HCT116 (cell line): ENCODE measurements at regions not wholly inside any gene's neighbourhood (a gene's known extent, or its start where the extent isn't known, plus 50 kb on each side); places are given as distances from the start of the nearest gene placed in this dataset.

Experiments used
- ATAC-seq: fragments of 200-7000 bp; cut with Tn5 transposase; 2 replicates; pipeline ENCODE4 v1.9.1; 2020; ENCODE audit warnings: mild to moderate bottlenecking, moderate library complexity
- BruUV-seq: library from RNA; stranded (reverse); fragments of 400-500 nt; replicated peaks from 2 replicates; lab custom pipeline; 2021; lab: Mats Ljungman, UMichigan
- CTCF ChIA-PET: fragments of 300-600 bp; sonication (Branson Sonifier 250); formaldehyde crosslinking; loops from one replicate; lab custom pipeline; 2021; ENCODE audit warnings: antibody characterized with exemption; lab: Charles Lee
- POLR2A ChIA-PET: fragments of 300-600, 350-600 bp; sonication (Branson Sonifier 250); formaldehyde crosslinking; loops from one replicate; lab custom pipeline; 2021; ENCODE audit warnings: antibody characterized with exemption; lab: Charles Lee
- RAD21 ChIA-PET, 2 experiments: fragments of 300-600 bp; sonication (Branson Sonifier 250); formaldehyde crosslinking; loops; one replicate each; lab custom pipeline; 2023; ENCODE audit warnings: low total read pairs in 2 of 2; ENCODE audit not compliant: uncharacterized antibody in 2 of 2, unreplicated experiment in 2 of 2, low non-redundant PET in 1 of 2; lab: Charles Lee
- DNase-seq: peaks from one replicate; pipeline ENCODE4 v3.0.0-alpha.2; 2010; ENCODE audit warnings: low read depth, low spot score
- H2AFZ ChIP-seq: fragments of 200-600 bp; shearing (Covaris generic), sonication (generic); 2 replicates; pipeline ENCODE4 v1.6.1; 2017; ENCODE audit warnings: low read depth, mixed run types, mixed read lengths, antibody characterized with exemption, low read length; ENCODE audit not compliant: poor library complexity, severe bottlenecking
- H3K27ac ChIP-seq: 2 replicates; pipeline ENCODE4 v1.5.1; 2012; ENCODE audit warnings: low read depth, low read length
- H3K27me3 ChIP-seq: fragments of 200-600 bp; sonication (generic); 2 replicates; pipeline ENCODE4 v1.6.1; 2016; ENCODE audit warnings: mixed run types, low read length, mixed read lengths; ENCODE audit not compliant: insufficient read depth
- H3K36me3 ChIP-seq, 2 experiments: fragments of 200-500 bp in 1 of 2; fragments of 200-600 bp in 1 of 2; sonication (Bioruptor generic) in 1 of 2; sonication (generic) in 1 of 2; 2 replicates each; pipeline versions ENCODE4 v1.5.1 to v1.6.1; 2014 to 2016; ENCODE audit warnings: low read length in 2 of 2, inconsistent platforms in 1 of 2, mixed read lengths in 1 of 2, mixed run types in 1 of 2; ENCODE audit not compliant: insufficient read depth in 2 of 2, control insufficient read depth in 1 of 2
- H3K4me1 ChIP-seq, 2 experiments: fragments of 200-600 bp in 1 of 2; sonication (generic) in 1 of 2; 2 replicates each; pipeline versions ENCODE4 v1.5.1 to v1.6.1; 2012 to 2017; ENCODE audit warnings: low read length in 2 of 2, inconsistent platforms in 1 of 2, mild to moderate bottlenecking in 1 of 2, mixed read lengths in 1 of 2, mixed run types in 1 of 2, moderate library complexity in 1 of 2; ENCODE audit not compliant: insufficient read depth in 2 of 2, control insufficient read depth in 1 of 2
- H3K4me2 ChIP-seq: fragments of 200-600 bp; sonication (generic); 2 replicates; pipeline ENCODE4 v1.6.1; 2017; ENCODE audit warnings: mixed run types, low read length, mixed read lengths
- H3K4me3 ChIP-seq, 2 experiments: fragments of 200-600 bp in 1 of 2; sonication (generic) in 1 of 2; replicated peaks in 1 of 2; 2 replicates each; pipeline ENCODE4 v1.5.1; 2011 to 2016; ENCODE audit warnings: low read length in 2 of 2, control low read depth in 1 of 2, low read depth in 1 of 2, mild to moderate bottlenecking in 1 of 2, mixed read lengths in 1 of 2, mixed run types in 1 of 2
- H3K79me2 ChIP-seq: fragments of 200-600 bp; sonication (generic); 2 replicates; pipeline ENCODE4 v1.6.1; 2017; ENCODE audit warnings: mild to moderate bottlenecking, mixed run types, low read length, moderate library complexity, mixed read lengths; ENCODE audit not compliant: insufficient read depth
- H3K9ac ChIP-seq: fragments of 200-600 bp; sonication (generic); 2 replicates; pipeline ENCODE4 v1.6.1; 2016; ENCODE audit warnings: low read length, mixed read lengths
- H3K9me2 ChIP-seq: fragments of 200-600 bp; sonication (generic), shearing (Covaris generic); 2 replicates; pipeline ENCODE4 v1.6.1; 2017; ENCODE audit warnings: mixed run types, mild to moderate bottlenecking, moderate library complexity; ENCODE audit not compliant: insufficient read depth
- H3K9me3 ChIP-seq, 2 experiments: fragments of 200-500 bp in 1 of 2; fragments of 200-600 bp in 1 of 2; sonication (Bioruptor generic) in 1 of 2; sonication (generic) in 1 of 2; 2 replicates each; pipeline ENCODE4 v1.6.1; 2014 to 2017; ENCODE audit warnings: low read length in 2 of 2, mixed read lengths in 2 of 2, inconsistent platforms in 1 of 2, low read depth in 1 of 2, mild to moderate bottlenecking in 1 of 2, mixed run types in 1 of 2, moderate library complexity in 1 of 2; ENCODE audit not compliant: control insufficient read depth in 1 of 2, insufficient read depth in 1 of 2
- H4K20me1 ChIP-seq: fragments of 200-600 bp; sonication (generic), shearing (Covaris generic); 2 replicates; pipeline ENCODE4 v1.6.1; 2017; ENCODE audit warnings: mixed run types, mild to moderate bottlenecking, moderate library complexity; ENCODE audit not compliant: insufficient read depth
- ELF1 ChIP-seq: IDR thresholded peaks from 2 replicates; pipeline ENCODE4 v1.6.1; 2012; ENCODE audit warnings: low read depth, borderline replicate concordance
- FOSL1 ChIP-seq: IDR thresholded peaks from 2 replicates; pipeline ENCODE4 v1.6.1; 2012; ENCODE audit warnings: low read depth
- JUND ChIP-seq: IDR thresholded peaks from 2 replicates; pipeline ENCODE4 v1.6.1; 2012
- RAD21 ChIP-seq: IDR thresholded peaks from 2 replicates; pipeline ENCODE4 v1.6.1; 2012; ENCODE audit warnings: low read depth, mild to moderate bottlenecking
- SRF ChIP-seq: IDR thresholded peaks from 2 replicates; pipeline ENCODE4 v1.6.1; 2012; ENCODE audit warnings: low read depth
- TCF7L2 ChIP-seq: IDR thresholded peaks from 2 replicates; pipeline ENCODE4 v1.7.0; 2011; ENCODE audit warnings: borderline replicate concordance, inconsistent platforms; ENCODE audit not compliant: insufficient read depth, insufficient read length; ENCODE audit errors: extremely low read depth
- ZFX ChIP-seq: fragments of 450-650 bp; IDR thresholded peaks from 2 replicates; pipeline ENCODE4 v1.6.1; 2017
- intact Hi-C: fragments of 100-400 bp; cut with micrococcal nuclease; formaldehyde crosslinking; loops from 2 replicates; pipeline ENCODE4 v1.10.0; 2022

DNA sequence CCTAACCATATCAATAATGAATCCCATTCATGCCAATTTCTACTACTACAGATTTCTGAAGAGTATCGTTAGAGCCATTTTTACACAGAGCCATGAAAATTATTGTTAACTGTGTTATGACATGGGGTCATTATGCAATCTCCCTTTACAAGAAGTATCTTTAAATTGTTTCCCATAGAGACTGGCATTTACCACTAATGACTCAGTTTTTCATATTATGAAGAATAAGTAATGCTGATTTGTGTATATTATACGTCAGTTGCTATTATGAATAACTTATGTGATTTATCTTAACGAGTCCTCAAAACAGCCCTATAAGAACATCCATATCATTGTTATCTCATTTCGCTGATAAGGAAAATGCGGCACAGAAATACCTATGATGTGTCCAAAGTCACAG lies 173.8 kb downstream of the KCNJ2 start (continued):
- no peak for TF ChIP-seq ZFX
- no peak for TF ChIP-seq JUND
- TF ChIP-seq TCF7L2 = no peak
- no peak for TF ChIP-seq RAD21
- TF ChIP-seq, all 23 proteins: peak for 0

- no peak overlapping the region for H3K27ac ChIP-seq
- TF ChIP-seq FOSL1 (no peak), ELF1 (no peak)
- intact Hi-C loops = no loop called here
- no peak overlapping the region for H2AFZ ChIP-seq
- H3K79me2 ChIP-seq = no peaks in the 10 kb centered on the region
- no peak overlapping the region for H3K9ac ChIP-seq
- DNase-seq (no peak), ATAC-seq (no peak)
- H3K9me2 ChIP-seq = no peaks in the 10 kb centered on the region
- H3K27me3 ChIP-seq = no peaks in the 10 kb centered on the region
- no peak overlapping the region for H3K4me3 ChIP-seq
- peaks cover 12 to 18% of the 10 kb centered on the region in 2 experiments; a peak in 2 of 4 replicates for H3K9me3 ChIP-seq
- no peaks in the 10 kb centered on the region for H4K20me1 ChIP-seq
- ChIA-PET CTCF (no interaction called here), RAD21 (no interaction called here), POLR2A (no interaction called here)
- no peaks in the 10 kb centered on the region for H3K4me1 ChIP-seq
- no TSS peak for BruUV-seq
- H3K4me2 ChIP-seq = no peak overlapping the region
- H3K36me3 ChIP-seq = no peaks in the 10 kb centered on the region; a peak in 1 of 4 replicates
Observed at GRCh38 chr17:70344386-70345060, 175.2 kb downstream of the KCNJ2 start.

- Histone ChIP-seq H3K79me2 (no peaks in the 10 kb centered on the region), H3K4me2 (no peak overlapping the region), H3K9me2 (no peaks in the 10 kb centered on the region), H3K9me3 (peaks cover 13 to 20% of the 10 kb centered on the region in 2 experiments; a peak in 2 of 4 replicates), H3K27ac (no peak overlapping the region), H2AFZ (no peak overlapping the region), H3K4me1 (no peaks in the 10 kb centered on the region), H3K27me3 (no peaks in the 10 kb centered on the region), H3K36me3 (no peaks in the 10 kb centered on the region; a peak in 1 of 4 replicates), H3K9ac (no peak overlapping the region), H3K4me3 (no peak overlapping the region), H4K20me1 (no peaks in the 10 kb centered on the region)
- ChIA-PET CTCF (no interaction called here), POLR2A (no interaction called here), RAD21 (no interaction called here)
- DNase-seq = no peak
- no TSS peak for BruUV-seq
- no peak for ATAC-seq
- intact Hi-C loops = no loop called here
- TF ChIP-seq ELF1 (no peak), SRF (no peak)
Observed at GRCh38 chr17:70345061-70345460, 175.7 kb downstream of the KCNJ2 start.
